Superior temporal gyrus (tissue), 1 donor: ENCODE measurements at regions not wholly inside any gene's neighbourhood (a gene's known extent, or its start where the extent isn't known, plus 50 kb on each side); places are given as distances from the start of the nearest gene placed in this dataset.

Source experiments
- DNase-seq: peaks from one replicate; pipeline ENCODE4 v3.0.0-alpha.2; 2016; ENCODE audit errors: extremely low spot score

DNA sequence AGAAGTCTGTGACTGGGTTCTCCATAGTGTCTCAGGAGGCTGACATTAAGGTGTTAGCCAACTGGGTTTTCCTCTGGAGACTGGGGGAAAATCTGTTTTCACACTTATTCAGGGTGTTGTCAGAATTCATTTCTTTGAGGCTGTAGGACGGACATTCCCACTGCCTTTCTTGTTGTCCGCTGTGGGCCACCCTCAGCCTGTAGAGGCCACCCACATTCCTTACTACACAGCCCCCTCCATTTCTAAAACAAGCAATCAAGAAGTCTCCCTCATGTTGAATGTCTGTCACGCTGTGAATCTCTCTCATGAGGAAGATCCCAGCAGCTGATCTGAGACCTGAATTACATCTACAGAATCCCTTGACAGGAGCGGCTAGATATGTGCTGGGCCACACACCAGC is 295.5 kb upstream of the RUNX1 start:
- DNase-seq: no peak

- no peak for DNase-seq
Observed at GRCh38 chr21:35343046-35343819, 294.1 kb upstream of the RUNX1 start.

- DNase-seq: no peak
Observed at GRCh38 chr21:35342440-35342839, 293.3 kb upstream of the RUNX1 start.

DNA sequence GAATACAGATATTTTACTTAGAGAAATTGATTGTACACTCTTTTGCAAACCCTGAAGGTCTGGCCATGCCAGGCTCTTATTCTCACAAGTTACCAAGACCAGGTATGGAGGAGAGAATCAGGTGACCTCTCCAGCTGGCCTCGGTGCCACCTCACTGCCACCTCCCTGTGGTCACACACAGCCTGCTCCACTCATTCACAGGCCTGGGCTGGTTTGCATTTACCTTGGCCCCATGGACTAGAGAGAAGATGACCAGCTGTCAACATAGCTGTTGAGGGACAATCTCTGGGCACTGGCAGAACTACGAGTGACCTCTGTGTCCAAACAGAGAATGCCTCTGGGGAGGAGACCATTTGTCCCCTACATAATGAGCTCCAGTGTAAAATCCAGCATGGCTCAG is 291.2 kb upstream of the RUNX1 start:
- DNase-seq: no peak

- DNase-seq: no peak
Observed at GRCh38 chr21:35338881-35339632, 290.0 kb upstream of the RUNX1 start.

DNA sequence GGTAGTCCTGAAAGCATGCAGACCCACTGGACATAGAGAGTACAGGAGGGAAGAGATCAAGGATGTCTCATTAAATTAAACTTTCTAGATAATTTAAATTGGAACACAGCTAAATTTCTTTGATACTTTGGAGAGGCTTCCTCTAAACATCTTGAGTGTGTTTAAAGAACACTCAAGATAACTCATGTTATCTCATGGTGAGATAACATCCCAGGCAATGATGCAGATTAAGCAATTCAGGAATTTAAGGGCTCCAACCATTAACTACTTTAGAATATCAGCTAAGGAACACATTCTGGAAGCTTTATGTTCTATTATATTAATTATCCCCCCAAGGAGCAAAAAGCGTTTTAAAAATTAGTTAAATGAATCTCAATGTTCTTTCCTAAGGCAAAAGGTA is 289.2 kb upstream of the RUNX1 start:
- DNase-seq: no peak

DNA sequence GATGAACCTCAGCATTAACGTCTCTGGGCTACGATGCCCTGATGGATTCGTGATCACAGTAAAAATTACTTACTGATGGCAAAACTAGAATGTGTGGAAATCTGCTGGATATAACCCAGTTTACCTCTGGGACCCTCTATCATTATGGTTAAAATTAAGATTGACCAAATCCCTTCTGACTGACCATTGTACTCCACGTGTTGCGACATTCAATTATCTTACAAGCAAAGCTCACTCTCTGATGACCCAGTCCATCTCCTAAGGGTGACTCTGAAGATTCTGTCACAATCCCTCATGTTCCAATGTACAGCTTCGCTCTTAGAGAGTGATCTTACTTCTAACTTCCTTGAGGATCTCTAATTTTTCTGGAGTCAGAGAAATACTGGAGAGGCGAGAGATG is 288.5 kb upstream of the RUNX1 start:
- DNase-seq: no peak

DNA sequence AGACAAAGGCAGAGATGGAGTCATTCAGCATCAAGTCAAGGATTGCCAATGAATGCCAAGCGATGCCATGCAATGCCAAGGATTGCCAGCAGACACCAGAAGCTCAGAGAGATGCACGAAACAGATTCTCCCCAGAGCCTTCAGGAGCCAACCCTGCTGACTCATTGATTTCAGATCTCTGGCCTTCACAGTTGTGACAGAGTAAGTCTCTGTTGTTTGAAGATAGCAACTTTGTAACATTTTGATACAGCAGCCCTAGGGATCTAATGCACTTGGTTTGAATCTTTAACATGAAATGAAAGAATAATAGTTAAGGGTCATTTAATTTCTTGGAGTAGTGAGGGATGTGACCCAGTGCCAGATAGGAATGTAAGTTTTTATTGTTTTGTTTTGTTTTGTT is 287.4 kb upstream of the RUNX1 start:
- DNase-seq: no peak

GRCh38 chr21:35335951-35336446 is 286.9 kb upstream of the RUNX1 start:
- no peak for DNase-seq

DNA sequence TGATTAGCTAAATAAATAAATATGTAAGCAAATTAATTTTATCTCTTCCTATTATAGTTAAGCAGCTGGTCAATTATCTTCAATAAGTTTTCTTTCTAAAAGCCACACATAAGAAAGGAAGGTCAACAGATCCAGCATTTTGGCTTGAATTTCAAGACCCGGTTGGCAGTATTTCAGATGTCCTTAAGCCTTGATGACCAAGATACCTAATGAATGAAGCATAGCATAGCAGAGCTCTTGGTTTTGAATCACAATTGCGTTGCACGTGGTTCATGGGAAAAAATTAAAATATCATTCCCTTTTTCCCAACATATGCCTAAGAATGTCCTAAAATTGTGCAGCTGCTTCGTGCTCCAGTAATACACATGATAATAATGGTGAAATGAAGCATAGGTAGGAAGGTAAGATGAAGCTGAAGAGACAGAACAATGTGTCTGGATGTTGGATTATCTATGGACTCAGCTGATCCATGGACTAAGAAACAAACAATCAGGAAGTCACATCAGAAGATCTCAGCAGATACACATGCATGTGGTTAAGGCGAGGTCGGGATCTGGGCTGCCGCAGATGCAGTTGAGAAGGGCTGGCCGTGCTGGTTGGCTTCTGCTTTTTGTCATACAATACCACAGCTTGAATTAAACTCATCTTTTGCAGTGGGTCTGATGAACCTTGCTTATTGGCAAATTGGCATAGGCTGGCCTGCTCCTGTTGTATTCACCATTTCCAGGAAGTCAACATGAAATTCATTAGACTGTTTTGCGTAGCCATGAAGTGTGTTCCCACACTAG is 284.9 kb upstream of the RUNX1 start:
- DNase-seq: no peak

GRCh38 chr21:35332841-35333426 is 283.8 kb upstream of the RUNX1 start:
- DNase-seq: no peak

GRCh38 chr21:35329940-35330660 is 281.0 kb upstream of the RUNX1 start:
- no peak for DNase-seq

DNA sequence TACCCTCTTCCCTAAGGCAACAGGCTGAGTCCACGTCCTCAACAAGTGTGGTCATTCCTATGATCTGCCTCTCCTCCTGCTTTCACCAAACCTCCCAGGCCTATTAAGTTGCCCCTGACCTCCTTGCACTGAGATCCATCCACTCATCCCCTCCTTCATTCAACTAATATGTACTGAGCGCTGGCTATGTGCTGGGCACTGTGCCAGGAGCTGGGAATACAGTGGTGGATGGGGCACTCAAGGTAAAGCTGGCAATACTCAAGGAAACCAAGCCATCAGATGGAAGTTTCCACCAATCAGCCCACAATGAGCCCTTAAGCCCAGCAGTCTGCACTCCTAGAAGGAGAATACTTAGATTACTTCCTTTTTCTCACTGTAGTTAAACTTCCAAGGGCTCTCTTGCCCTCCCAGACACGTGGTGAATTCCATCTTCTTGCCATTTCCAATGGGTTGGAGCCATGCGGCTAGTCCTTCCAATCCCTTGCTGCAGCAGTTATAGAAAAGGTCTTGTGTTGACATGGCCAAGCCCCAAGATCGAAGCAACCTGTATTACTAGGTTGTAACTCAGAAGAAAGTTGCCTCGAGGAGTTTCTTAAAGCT is 279.9 kb upstream of the RUNX1 start:
- no peak for DNase-seq

DNA sequence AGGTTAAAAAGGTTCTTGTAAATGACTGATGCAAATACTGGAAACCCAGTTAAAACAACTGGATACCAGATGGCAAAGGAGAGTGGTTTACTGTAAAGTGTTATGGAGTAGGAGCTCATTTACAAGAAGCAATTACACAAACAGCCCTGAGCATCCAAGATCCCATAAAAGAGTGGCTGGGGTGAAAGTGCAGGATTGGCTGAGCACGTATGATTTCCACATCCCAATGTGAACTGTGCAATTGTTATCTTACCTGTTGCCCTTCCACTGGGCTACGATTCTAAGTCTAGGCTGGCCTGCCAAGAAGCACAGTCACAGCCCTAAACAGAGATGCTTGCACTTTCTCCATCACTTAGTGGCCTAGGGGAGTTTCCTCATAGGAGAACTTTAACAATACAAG is 277.6 kb upstream of the RUNX1 start:
- DNase-seq: no peak

DNA sequence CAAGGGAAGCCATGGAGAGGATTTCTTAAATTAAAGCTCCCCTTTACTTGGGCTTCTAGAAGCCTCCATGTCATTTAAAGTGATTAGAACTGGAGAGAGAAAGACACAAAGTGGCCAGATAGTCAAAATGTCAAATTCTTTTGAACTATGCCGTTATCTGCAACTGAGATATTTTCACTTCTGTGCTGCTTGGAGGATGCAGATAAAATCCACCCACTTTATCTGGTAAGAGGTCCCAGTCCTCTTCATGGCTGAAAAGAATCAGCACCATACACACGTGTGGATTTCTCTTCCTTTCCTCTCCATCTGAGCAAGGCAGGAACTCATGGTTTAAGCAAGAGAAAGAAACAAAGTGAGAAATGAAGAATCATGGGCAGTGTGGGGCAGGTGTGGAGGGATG is 276.9 kb upstream of the RUNX1 start:
- no peak for DNase-seq

GRCh38 chr21:35324372-35325220 is 275.5 kb upstream of the RUNX1 start:
- DNase-seq: no peak

DNA sequence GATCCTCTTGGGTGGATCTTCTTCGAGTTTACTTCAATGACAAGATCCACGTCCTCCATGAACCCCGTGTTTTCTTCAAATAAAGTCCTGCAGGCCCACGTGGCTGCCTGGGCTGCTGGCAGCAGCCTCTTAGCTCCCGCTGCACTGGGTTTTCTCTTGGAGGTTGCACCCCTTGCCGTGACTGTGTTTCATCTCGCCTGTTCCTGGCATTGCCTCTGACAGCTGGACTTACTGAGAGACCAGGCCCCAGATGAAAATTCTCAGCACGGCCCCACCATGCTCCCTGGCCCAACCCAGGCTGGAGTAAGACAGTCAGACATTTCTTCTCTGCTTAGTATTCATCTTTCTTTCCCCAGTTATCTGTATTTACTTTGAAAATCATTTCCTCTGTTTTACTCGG is 274.8 kb upstream of the RUNX1 start:
- DNase-seq: no peak

DNA sequence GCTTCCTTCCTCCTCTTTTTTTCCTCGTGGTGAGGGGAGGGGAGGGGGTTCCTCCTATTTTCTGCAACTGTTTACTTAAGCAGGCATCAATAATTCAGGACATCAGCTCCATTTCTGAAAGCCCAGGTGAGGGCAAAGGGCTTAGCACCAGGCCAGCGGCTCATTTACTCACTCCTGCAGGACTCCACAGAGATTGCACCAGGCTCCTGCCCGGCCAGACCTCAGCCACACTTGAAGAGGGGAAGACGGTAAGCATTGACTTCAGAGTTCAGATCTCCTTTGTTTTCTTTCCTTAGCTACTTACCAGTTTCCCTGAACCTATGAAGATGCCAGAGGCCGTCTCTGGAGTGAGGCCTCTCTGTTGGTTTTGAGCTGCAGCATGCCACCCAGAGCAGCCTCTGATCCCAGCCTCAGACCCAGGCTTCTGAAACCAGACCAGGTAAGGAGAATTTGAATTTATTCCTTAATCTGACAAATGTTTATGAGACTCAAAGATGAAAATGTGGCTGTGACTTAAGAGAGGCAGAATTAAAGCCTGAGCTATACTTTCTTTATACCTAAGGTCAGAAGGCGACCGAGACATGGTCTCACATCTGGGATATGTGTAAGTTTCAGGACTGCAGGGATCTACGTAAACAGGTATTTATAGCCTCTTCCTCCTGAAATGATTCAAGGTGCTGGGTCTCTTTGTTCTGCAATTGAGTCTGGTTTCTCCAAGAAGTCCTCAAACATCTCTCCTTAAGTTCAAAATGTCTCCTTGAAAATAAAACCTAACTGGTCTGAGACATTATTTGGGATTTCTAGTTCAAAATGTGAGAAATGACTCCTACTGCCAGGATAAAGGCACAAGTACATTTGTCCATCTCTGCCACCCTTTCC is 272.5 kb upstream of the RUNX1 start:
- DNase-seq: no peak

- DNase-seq: no peak
Observed at GRCh38 chr21:35319684-35320283, 270.7 kb upstream of the RUNX1 start.
